Dendritic cell treated with granulocyte-macrophage colony-stimulating factor and Interleukin-4, amounts not matched to agents 40 ng/mL and 50 ng/mL, for 4 days (primary cell): ENCODE measurements at regions not wholly inside any gene's neighbourhood (a gene's known extent, or its start where the extent isn't known, plus 50 kb on each side); places are given as distances from the start of the nearest gene placed in this dataset.

Source experiments
- H3K27ac Mint-ChIP-seq: one replicate; pipeline ENCODE4 v1.8.0; 2022; ENCODE audit warnings: mild to moderate bottlenecking, mixed read lengths
- H3K27me3 Mint-ChIP-seq: one replicate; pipeline ENCODE4 v1.8.0; 2022; ENCODE audit warnings: mild to moderate bottlenecking, mixed read lengths
- H3K36me3 Mint-ChIP-seq: one replicate; pipeline ENCODE4 v1.8.0; 2022; ENCODE audit warnings: low read depth, mixed read lengths
- H3K4me1 Mint-ChIP-seq: one replicate; pipeline ENCODE4 v1.8.0; 2022; ENCODE audit warnings: low read depth, mixed read lengths
- H3K4me3 Mint-ChIP-seq: one replicate; pipeline ENCODE4 v1.8.0; 2022; ENCODE audit warnings: mild to moderate bottlenecking, moderate library complexity, mixed read lengths
- H3K9me3 Mint-ChIP-seq: one replicate; pipeline ENCODE4 v1.8.0; 2022; ENCODE audit warnings: mixed read lengths
- intact Hi-C: fragments of 100-400 bp; cut with micrococcal nuclease; formaldehyde crosslinking; loops from one replicate; pipeline ENCODE4 v1.15.0; 2022

GRCh38 chr9:134223591-134224122 lies 59.3 kb upstream of the RNU6ATAC start:
- intact Hi-C loops = no loop called here
- Mint-ChIP-seq H3K36me3 (no peaks in the 10 kb centered on the region), H3K4me3 (no peak overlapping the region), H3K4me1 (peaks cover 21% of the 10 kb centered on the region), H3K27me3 (peaks cover 50% of the 10 kb centered on the region), H3K9me3 (no peaks in the 10 kb centered on the region), H3K27ac (no peak overlapping the region)

- H3K9me3 Mint-ChIP-seq = no peaks in the 10 kb centered on the region
- H3K4me1 Mint-ChIP-seq = peaks cover 21% of the 10 kb centered on the region
- no peak overlapping the region for H3K4me3 Mint-ChIP-seq
- no peak overlapping the region for H3K27ac Mint-ChIP-seq
- intact Hi-C loops = no loop called here
- H3K27me3 Mint-ChIP-seq = peaks cover 53% of the 10 kb centered on the region
- no peaks in the 10 kb centered on the region for H3K36me3 Mint-ChIP-seq
These were observed 59.8 kb upstream of the RNU6ATAC start for GRCh38 chr9:134224127-134224526.

DNA sequence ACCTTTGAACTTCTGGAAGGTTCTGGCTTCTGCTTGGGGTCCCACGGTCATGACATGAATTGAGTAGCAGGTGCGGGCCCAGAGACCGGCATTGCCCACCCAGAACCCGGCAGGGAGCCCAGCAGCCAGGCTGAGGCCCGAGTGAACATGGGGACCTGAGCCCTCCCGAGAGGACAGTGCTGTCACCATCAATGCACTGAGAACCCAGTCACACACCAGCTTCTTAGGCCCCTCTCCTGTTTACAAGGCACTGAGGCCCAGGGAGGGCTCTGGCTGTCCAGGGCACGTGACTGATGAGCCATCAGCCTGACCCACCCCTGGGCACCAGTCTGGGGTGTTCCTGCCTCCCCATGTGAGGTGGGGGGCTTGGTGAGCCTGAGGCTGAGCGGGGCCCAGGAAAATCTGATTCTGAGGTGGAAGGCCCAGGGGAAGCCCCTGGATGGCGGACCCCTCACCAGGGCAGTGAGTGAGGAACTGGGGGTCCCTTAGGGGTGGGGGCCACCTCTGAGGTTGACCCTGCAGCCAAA lies 60.3 kb upstream of the RNU6ATAC start:
- no peaks in the 10 kb centered on the region for H3K36me3 Mint-ChIP-seq
- H3K9me3 Mint-ChIP-seq = no peaks in the 10 kb centered on the region
- H3K27ac Mint-ChIP-seq = no peak overlapping the region
- peaks cover 55% of the 10 kb centered on the region for H3K27me3 Mint-ChIP-seq
- H3K4me1 Mint-ChIP-seq = peaks cover 21% of the 10 kb centered on the region
- H3K4me3 Mint-ChIP-seq = no peak overlapping the region
- intact Hi-C loops = no loop called here

DNA sequence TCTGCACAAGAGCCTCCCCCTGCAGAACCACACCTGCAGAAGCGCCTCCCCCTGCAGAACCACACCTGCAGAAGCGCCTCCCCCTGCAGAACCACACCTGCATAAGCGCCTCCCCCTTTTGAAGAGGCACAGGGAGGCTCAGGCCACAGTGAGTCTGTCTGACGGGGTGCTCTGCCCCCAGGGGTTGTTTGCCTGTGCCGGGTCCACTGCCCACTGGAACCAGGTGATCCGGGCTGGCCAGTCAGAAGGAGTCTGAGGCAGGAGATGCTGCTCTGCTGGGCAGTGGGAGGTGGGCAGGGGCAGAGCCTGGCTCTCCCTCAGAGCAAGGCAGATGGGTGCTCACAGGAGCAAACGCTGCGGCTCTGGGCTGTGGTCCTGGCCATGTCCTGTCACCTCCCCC lies 60.8 kb upstream of the RNU6ATAC start:
- H3K27me3 Mint-ChIP-seq = peaks cover 58% of the 10 kb centered on the region
- H3K4me3 Mint-ChIP-seq = no peak overlapping the region
- no peaks in the 10 kb centered on the region for H3K9me3 Mint-ChIP-seq
- H3K4me1 Mint-ChIP-seq = peaks cover 21% of the 10 kb centered on the region
- H3K36me3 Mint-ChIP-seq = no peaks in the 10 kb centered on the region
- intact Hi-C loops = no loop called here
- no peak overlapping the region for H3K27ac Mint-ChIP-seq

DNA sequence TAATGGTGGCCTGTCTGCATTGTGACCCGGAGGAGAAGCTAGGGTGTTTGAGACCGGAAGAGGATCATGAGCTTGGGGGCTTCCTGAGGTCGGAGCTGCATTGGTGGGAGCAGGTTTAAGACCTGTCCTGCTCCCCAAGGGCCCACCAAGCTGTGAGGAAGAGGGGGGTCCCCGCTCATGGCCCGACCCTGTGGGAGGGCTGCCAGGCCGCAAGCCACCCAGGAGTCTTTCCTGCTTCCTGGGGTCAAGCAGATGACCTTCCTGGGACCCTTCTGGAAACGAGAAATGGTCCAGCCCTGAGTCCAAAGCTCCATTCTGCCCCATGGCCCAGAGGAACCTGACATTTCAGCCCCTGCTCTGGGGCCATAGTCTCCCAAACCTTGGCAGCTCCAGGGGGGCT lies 61.5 kb upstream of the RNU6ATAC start:
- H3K9me3 Mint-ChIP-seq = no peaks in the 10 kb centered on the region

GRCh38 chr9:134226221-134226930 lies 62.0 kb upstream of the RNU6ATAC start:
- intact Hi-C loops = no loop called here
- Mint-ChIP-seq H3K27ac (no peak overlapping the region), H3K9me3 (no peaks in the 10 kb centered on the region), H3K36me3 (no peaks in the 10 kb centered on the region), H3K4me1 (peaks cover 21% of the 10 kb centered on the region), H3K4me3 (no peak overlapping the region), H3K27me3 (peaks cover 65% of the 10 kb centered on the region)

More for the DNA sequence above, 61.5 kb upstream of the RNU6ATAC start:
- no peaks in the 10 kb centered on the region for H3K36me3 Mint-ChIP-seq
- no peak overlapping the region for H3K4me3 Mint-ChIP-seq
- intact Hi-C loops = no loop called here
- H3K27me3 Mint-ChIP-seq = peaks cover 62% of the 10 kb centered on the region
- H3K27ac Mint-ChIP-seq = no peak overlapping the region
- peaks cover 21% of the 10 kb centered on the region for H3K4me1 Mint-ChIP-seq

- Mint-ChIP-seq H3K36me3 (no peaks in the 10 kb centered on the region), H3K27me3 (peaks cover 73% of the 10 kb centered on the region), H3K27ac (peak overlapping the region; percentile 26), H3K9me3 (peaks cover 6% of the 10 kb centered on the region), H3K4me1 (peaks cover 18% of the 10 kb centered on the region), H3K4me3 (no peak overlapping the region)
- intact Hi-C loops = no loop called here
These were observed 63.4 kb upstream of the RNU6ATAC start for GRCh38 chr9:134227451-134228411.

GRCh38 chr9:134228649-134229048 lies 64.3 kb upstream of the RNU6ATAC start:
- peaks cover 6% of the 10 kb centered on the region for H3K9me3 Mint-ChIP-seq
- intact Hi-C loops = no loop called here
- no peak overlapping the region for H3K4me3 Mint-ChIP-seq
- H3K27me3 Mint-ChIP-seq = peaks cover 72% of the 10 kb centered on the region
- H3K27ac Mint-ChIP-seq = peak overlapping the region; percentile 26
- H3K4me1 Mint-ChIP-seq = peaks cover 25% of the 10 kb centered on the region
- no peaks in the 10 kb centered on the region for H3K36me3 Mint-ChIP-seq

GRCh38 chr9:134229466-134230091 lies 65.2 kb upstream of the RNU6ATAC start:
- Mint-ChIP-seq H3K9me3 (peaks cover 6% of the 10 kb centered on the region), H3K4me3 (no peak overlapping the region), H3K27ac (no peak overlapping the region), H3K36me3 (no peaks in the 10 kb centered on the region), H3K27me3 (peaks cover 77% of the 10 kb centered on the region), H3K4me1 (peaks cover 26% of the 10 kb centered on the region)
- intact Hi-C loops = no loop called here

GRCh38 chr9:134230092-134230941 lies 66.0 kb upstream of the RNU6ATAC start:
- Mint-ChIP-seq H3K36me3 (no peaks in the 10 kb centered on the region), H3K4me1 (peaks cover 26% of the 10 kb centered on the region), H3K9me3 (peaks cover 6% of the 10 kb centered on the region), H3K27ac (no peak overlapping the region), H3K27me3 (peaks cover 80% of the 10 kb centered on the region), H3K4me3 (no peak overlapping the region)
- intact Hi-C loops = no loop called here

- peaks cover 75% of the 10 kb centered on the region for H3K27me3 Mint-ChIP-seq
- H3K27ac Mint-ChIP-seq = no peak overlapping the region
- intact Hi-C loops = no loop called here
- H3K36me3 Mint-ChIP-seq = no peaks in the 10 kb centered on the region
- H3K4me3 Mint-ChIP-seq = no peak overlapping the region
- peaks cover 20% of the 10 kb centered on the region for H3K4me1 Mint-ChIP-seq
- peaks cover 6% of the 10 kb centered on the region for H3K9me3 Mint-ChIP-seq
These were observed 66.6 kb upstream of the RNU6ATAC start for GRCh38 chr9:134230942-134231325.

GRCh38 chr9:134231330-134231745 lies 67.0 kb upstream of the RNU6ATAC start:
- H3K27me3 Mint-ChIP-seq = peaks cover 71% of the 10 kb centered on the region
- H3K9me3 Mint-ChIP-seq = peaks cover 6% of the 10 kb centered on the region
- H3K4me1 Mint-ChIP-seq = peaks cover 17% of the 10 kb centered on the region
- H3K4me3 Mint-ChIP-seq = no peak overlapping the region
- intact Hi-C loops = no loop called here
- no peak overlapping the region for H3K27ac Mint-ChIP-seq
- H3K36me3 Mint-ChIP-seq = no peaks in the 10 kb centered on the region

DNA sequence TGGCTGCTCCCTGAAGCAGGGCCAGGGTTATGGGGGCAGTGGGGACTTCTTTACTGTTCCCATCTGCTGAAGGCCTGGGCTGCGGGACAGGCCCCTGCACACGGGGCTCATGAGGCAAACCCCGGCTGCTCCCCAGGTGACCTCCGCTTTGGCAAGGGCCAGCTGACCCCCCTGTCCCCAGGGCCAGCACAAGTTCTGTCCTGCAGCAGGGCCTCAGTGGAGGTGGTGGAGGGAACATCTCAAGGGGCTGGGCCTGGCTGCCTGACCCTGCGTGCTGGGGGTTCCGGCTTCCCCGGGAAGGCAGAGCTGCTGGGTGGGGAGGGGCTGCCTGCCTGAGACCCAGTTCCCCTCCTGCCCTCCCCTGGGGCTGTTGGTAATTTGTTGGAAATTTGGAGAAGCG lies 67.4 kb upstream of the RNU6ATAC start:
- Mint-ChIP-seq H3K27ac (no peak overlapping the region), H3K27me3 (peaks cover 71% of the 10 kb centered on the region), H3K4me3 (no peak overlapping the region), H3K36me3 (no peaks in the 10 kb centered on the region), H3K4me1 (peaks cover 15% of the 10 kb centered on the region), H3K9me3 (peaks cover 6% of the 10 kb centered on the region)
- intact Hi-C loops = no loop called here
